Activated naive CD4-positive, alpha-beta T cell treated with Interleukin-2 at 50 U/mL for 16 hours (primary cell): ENCODE measurements at regions not wholly inside any gene's neighbourhood (a gene's known extent, or its start where the extent isn't known, plus 50 kb on each side); places are given as distances from the start of the nearest gene placed in this dataset.

Experiments
- DNase-seq: peaks from one replicate; pipeline ENCODE4 v3.0.0-alpha.2; 2020

DNA sequence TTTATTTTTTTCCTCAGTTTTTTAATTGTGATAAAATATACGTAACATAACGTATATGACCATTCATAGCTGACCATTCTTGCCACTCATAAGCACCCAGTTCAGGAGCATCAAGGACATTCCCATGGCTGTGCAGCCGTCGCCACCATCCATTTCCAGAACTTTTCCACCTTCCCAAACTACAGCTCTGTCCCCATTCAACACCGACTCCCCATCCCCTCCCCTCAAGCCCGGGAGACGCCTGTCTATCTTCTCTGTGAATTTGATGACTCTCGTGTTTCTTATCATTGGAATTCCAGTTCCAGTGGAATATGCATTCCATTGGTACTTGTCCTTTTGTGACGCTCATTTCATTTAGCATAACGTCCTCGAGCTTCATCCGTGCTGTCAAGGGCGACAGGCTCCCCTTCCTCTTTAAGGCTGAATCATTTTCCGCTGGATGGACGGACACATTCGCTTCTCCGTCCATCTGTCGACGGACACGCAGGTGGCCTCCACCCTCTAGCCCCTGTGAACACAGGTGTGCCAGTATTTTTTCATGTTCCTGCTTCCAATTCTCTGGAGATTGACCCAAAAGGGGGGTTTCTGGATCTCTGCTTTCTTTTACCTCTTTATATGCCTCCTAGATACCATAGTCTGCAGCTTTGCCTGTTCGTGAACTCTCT lies 88.1 kb downstream of the YTHDF1 start:
- no peak for DNase-seq

DNA sequence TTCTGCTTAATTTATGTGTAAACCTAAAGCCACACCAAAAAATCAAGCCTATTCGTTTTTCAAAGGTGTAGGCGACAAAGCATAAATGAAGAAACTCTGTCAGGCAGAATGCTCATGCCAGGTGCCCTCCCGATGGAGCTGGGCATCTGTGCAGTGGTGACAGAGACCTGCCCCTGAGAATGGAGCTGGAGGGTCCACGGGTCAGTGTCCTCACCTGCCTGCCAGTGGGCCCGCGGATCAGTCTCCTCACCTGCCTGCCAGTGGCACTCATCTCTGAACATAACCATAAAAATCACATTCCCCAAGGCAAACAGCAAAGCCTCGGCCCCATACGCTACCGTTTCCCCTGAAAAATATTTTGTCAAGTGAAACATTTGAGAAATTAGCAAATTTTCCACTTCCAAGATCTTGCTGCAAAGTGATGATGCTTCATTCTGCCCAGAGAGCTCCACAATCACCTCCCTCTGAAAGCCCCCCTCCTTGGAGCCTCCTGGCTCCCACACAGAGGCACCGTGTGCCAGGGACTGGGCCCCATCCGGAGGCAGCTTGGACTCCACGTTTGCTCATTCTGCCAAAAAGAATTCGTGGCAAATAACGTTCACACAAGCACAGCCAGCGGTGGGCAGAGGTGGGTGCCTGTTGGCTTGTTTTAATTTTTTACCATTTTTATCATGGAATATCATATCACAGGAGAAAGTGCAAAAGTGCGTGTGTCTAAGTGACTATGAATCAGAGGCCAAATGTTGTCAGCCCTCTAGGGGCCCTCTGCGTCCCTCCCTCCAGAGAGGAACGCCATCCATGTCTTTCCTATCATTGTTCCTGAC lies 88.8 kb downstream of the YTHDF1 start:
- DNase-seq, result no peak

DNA sequence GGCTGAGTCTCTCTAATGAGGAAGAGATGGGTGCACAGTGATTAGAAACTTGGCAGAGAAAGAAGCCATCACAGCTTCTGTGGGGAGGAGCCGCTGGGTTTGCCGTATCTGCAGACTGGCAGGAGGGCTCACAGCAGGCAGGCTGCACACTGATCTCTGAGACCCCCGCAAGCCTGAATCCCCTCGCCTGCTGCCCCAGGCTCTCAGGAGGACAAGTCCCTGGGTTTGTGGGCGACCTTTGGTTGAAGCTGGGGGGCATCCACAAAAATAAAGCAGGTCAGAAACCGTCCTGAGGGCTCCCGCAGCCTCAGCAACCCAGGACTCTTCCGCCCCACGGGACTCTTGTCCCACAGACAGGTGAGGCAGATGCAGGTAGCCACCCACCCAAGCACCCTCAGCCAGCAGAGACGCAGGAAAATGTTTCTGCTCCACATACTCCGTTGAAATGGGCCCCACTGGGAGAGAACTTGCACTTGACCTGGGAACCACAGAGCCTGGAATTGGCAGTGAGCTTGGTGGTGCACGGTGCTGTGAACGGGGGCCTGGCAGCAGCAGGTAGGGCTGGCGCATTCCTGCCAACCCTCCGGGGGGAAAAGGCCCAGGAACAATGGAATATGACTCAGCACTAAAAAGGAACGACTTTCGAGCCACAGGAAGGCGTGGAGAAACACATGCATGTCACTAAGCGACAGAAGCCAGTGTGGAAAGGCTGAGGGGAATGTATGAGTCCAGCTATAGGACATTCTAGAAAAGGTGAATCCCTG lies 89.9 kb downstream of the YTHDF1 start:
- DNase-seq, result no peak

DNA sequence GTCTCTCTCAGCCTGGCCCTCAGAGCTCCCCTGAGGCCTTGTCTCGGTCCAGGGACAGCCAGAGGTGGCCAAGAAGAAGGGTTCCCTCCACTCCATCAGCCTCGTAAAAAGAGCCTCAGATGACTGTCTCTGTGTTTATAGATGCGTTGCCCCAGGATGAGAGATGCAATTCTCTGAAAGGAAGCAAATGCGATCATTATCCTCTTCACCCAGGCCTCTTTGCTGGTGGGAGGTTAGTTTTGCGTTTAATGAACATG lies 90.4 kb downstream of the YTHDF1 start:
- DNase-seq, result no peak

DNA sequence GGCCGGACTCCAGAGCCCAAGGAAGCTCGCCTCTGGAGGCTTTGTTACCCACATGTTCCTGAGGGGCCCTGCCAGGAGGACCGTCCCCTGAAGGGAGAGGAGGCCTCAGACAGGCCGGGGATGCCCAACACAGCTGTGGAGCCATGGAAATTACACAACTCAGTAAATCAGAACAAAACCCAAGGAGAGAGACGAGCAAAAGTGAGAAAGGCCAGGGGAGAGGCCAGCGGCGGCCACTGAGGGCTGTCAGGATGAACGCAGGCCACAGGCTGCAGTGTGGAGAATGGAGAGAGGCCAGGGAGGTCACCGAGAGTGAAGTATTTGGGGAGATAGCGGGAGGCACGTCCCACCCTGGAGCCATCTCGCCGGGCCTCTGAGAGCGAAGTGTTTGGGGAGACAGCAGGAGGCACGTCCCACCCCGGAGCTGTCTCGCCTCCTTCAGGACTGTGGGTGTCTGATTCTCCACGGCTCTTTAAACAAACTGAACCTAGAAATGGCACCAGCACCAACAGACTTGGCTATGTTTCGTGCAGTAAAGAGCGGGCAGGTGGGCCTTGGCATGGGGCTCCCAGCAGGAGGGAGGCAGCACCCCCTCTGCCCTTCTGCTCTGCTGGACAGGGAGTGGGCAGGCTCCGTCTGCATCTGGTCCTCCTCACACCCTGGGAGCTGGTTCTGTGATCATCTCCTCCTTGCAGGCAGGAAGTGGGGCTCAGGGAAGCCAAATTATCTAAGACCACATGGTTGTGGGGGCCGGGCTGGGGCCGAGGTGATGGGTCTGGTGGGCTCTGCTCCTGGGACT lies 91.0 kb downstream of the YTHDF1 start:
- no peak for DNase-seq

DNA sequence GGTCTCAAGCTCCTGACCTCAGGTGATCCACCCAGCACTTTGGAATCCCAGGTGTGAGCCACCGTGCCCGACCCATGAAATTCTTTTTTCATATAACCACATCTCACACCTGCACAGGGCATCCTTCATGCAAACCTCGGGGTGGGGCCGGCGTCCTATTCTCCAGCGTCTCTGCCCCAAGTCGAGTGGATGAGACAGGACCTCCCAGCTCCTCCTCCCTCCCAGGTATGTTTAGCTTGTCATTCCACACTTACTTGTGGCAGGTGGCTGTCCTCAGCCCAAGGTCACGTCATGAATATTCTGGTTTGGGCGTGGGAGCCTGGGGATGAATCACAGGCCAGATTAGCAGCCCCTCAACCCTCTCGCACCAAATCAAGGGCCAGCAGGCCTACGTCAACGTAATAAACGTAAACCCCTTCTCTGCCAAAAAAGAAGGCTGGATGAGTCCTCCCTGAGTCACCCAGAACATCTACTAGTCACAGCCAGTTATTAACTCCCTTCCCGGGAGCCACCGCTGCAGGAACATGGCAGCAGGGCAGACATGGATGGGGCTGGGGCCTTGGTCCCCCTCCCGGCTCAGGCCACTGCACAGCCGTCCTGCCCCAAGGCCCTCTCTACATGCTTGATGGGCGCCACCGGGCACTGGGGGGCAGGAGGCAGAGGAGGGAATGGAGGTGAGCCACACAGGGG lies 91.7 kb downstream of the YTHDF1 start:
- no peak for DNase-seq

DNA sequence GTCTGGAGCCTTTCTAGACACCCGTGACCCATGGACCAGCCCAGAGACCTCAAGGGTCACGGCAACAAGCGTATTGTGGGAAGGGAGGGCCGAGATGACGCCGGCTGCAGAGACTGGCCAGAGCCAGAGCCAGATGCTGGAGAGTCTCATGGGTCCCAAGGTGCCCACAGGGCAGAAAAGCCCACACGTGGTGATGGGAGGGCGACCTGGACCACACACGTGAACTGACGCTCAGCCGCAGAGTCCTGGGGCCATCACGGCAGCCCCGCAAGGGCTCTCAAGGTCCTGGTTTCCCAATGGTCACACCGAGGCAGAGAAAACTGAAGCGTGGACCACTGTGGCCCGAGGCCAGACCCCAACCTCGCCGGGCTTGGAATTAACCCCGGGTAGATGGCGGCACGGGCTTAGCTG lies 92.6 kb downstream of the YTHDF1 start:
- DNase-seq, result no peak

DNA sequence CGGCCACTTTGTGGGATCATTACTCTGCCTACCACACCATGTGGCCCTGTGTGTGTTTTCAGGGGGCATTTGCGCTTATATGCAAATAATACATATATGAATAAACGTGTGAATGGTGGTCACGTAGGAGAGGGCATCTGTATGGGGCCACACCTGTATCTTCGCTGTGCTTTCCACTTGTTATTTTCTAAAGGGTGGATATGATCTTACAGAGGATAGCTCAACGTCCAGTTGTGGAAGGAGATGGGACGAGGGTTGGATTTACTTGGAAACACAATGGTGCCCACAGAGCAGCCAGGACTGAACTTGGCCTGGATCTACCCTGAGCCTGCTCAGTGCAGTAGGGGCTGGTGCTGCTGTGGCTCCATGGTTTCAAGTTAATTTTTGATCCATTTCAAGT lies 93.3 kb downstream of the YTHDF1 start:
- DNase-seq, result no peak

DNA sequence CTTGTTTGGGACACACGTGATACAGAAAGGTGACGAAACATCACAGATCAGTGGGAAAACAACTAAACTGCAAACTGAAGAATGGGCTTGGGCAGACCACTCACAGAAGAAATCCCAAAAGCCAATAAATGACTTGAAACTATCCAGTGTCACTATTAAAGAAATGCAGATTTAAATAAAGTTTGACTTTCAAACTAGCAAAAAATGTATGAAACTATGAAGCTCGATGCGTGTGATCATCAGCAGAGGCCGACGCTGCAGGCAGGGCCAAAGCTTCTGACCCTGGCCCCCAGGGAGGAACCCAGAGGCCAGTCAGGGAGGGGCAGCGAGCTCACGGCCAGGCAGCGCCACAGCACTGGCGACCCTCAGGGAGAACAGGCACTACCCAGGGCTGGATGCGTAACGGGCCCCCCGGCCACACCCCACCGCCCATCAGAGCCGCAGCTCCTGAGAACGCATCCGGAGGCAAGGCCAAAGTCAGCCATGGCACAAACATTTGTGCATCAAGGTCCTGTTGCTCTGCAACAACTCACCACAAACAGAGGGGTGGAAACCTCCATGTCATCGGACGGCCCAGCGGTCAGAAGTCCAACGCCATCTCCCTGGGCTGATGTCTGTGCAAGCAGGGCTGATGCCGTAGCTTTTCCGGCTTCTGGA lies 94.1 kb downstream of the YTHDF1 start:
- DNase-seq, result no peak

DNA sequence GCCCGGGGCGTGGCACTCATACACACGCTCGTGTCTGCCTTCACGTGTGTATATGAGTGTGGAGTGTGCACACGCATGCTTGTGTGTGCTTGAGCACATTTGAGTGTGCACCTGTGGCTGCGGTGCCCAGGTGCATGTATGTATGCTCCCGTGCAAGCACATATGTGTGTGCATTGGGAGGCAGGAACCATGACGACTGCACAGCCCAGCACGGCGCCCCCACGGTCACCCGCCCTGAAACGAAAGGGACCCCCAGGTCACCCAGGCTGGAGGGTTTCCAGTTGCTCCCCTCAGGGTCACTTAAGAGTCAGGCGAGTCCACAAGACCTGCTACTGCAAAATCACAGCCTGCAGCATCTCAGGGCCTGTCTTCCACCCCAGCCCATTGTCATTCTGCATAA lies 94.7 kb downstream of the YTHDF1 start:
- DNase-seq, result no peak

DNA sequence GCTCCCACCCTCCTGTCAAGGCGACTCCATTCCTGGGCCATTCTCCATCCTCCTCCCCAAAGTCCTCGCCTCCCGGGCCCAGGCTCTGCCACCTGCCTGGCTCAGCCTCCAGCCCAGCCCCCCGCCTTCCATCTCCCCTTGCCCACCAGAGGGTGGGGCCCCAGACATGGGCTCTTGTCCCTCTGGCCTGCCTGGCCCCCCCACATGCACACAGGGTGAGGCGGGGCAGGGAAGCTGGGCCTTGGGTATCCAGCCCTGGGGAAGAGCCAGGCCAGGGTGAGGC lies 95.2 kb downstream of the YTHDF1 start:
- no peak for DNase-seq

DNA sequence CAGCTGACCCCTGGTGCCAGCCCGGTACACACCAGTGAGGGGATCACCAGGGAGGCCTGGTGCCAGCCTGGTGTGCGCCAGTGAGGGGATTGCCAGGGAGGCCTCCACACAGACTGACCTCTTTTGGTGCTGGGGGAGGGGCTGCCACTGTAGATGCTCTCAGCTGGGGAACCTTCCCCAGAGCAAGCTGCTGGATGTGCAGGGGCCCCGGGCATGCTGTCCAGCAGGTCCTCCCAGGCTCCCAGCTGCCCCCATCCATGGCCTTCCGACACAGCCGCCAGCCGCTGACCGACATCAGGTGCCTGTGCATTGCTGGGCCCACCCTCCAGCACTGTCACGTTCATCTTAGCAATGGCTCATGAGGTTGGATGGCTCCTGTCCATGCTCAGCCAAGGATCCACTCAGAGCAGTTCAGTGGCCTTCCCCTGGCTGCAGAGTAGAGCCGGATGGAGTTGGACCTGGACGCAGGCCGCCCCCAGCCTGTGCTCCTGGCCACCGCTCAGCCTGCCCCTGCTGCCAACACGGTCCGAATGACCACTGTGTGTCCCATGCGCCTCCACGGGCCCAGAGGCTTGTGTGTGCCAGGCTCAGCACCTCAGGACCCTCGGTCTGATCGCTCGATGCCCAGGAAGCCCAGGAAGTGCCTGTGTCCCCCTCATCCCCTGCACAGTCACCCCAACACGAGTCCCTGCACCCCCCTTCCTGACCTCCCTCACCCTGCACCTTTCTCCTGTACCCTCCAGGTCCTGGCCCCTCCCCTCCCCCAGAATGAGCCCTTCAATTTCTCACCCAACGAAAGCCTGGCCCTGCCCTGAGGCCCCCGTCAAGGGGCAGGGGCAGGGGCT lies 95.7 kb downstream of the YTHDF1 start:
- DNase-seq, result no peak

DNA sequence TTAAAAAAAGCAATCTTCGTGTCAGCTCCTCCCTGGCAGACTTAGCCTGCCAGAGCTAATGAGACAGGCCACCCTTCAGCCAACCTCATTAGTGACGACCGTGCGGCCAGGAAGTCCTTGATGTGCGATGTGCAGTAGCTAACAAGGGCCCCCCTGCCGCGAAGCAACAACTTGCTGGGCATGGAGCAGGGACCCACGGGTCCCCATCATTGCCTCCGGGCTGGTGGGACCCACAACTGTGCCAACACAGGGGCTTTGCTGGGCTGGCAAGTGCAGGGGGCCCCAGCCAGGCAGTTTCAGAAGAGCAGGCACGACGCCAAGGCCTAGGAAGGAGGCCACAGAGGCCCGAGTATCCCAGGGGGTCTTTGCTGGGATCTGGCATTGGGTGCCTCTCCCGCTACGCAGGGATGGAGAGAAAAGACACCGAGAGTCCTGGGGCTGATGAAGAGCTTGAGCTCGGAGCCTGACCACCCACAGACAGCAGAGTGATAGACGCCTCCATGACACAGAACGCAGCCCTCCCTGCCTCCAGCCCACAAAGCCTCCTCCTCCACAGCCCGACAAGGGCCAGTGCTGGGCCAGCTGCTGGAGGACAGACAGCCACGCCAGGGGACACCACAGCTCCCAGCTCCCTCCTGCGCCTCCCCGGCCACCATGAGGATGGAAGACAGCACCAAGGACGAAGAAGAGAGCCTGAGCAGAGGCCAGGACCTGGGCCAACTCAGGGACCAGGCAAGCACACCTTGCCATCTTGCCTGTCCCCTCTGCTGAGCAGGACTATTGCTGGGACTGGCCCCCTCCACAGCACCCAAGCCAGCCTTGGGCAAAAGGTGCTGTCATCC lies 96.6 kb downstream of the YTHDF1 start:
- DNase-seq, result no peak

DNA sequence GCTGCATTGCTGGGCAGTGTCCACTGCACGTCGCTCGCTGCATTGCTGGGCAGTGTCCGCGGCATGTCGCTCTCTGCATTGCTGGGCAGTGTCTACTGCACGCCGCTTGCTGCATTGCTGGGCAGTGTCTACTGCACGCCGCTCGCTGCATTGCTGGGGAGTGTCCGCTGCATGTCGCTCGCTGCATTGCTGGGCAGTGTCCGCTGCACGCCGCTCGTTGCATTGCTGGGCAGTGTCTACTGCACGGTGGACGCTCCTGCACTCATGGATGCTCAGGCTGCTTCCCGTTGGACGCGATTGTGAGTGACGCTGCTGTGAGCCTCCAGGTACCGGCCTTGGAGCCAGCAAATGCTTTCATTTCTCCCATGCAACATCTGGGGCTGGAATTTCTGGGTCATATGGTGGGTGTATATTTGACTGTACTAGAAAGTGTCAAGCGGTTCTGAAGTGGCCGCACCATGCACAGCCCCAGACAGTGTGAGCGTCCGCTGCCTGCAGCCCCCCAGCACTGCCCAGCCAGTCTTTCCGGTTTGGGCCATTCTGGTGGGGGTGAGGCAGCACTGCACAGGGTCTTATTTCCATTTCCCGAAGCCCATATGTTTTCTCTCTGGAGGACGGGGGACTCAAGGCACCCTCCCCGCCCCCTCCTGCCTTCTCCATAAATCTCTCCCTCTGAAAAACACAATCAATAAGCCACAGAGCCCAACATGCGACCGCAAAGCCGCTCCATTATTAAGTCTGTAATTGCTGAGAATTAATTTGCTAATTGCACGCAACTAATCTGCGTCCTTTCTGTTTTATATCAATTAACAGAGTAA lies 97.4 kb downstream of the YTHDF1 start:
- no peak for DNase-seq

DNA sequence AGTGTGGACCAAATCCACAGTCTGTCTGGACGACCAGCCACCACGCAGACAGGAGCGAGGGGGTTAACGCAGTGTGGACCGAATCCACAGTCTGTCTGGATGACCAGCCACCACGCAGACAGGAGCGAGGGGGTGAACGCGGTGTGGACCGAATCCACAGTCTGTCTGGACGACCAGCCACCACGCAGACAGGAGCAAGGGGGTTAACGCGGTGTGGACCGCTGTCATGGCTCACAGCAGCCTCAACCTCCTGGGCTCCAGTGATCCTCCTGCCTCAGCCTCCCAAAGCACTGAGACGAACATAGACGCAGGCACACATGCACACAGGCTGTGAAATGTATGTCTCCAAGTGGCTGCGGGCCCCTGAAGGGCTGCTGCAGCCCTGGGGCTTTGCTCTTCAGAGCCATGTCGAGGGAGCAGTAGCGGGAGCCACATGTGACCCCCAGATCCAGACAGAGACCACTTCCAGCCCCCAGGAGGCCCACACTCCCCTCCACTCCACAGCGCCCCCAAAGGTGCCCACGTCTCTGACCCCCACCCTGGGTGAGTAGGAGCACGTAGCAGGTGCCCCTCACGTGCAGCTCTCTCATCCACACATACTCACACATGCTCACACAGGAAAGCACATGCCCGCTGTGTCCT lies 98.1 kb downstream of the YTHDF1 start:
- no peak for DNase-seq

DNA sequence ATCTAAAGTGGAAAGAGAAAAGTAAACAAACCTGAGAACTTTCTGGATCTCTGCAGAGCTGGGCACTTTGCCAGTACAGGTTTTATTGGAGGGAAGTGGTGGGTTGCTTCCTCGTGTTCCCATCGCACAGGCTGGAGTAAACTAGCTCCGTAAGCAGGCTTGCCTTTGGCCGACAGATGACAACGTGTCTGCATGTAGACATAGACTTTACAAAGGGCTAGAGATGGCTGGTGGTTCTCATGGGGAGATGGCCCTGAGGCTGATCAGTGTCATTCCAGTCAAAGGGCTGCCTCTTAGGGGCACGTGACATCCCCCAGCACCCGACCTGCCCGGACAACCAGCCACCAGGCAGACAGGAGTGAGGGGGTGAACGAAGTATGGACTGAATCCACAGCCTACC lies 98.8 kb downstream of the YTHDF1 start:
- no peak for DNase-seq

DNA sequence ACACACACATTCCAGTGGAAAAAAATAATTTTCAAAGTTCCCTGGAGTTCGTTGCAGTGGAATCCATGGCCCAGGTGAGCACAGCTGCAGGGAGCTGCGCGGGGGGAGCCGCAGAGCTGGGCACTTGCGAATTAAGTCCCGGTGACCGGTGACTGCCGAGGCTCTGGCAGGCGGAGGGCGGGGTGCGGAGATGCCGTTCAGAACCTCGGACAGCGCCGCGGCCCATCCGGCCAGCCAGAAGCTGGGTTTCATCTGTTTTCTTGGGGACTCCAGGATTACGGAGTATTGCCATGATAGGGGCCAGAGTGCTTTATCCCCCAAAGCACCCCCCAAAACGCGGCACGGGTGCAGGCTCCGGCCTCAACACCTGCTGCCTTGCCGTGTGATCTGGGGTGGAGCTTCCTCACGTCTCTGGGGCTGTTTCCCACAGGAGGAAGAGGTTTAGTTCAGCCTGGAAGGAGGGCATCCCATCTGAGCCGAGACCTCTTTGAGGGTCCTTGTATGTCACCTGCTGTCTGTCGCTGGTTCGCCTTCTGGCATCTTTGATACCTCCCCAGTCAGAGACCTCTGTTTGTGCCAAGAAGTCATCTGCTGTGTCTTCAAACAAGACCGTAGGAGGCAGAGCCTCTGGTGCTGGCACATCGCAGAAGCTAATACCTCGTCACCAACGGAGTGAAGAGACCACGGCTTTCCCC lies 99.4 kb downstream of the YTHDF1 start:
- no peak for DNase-seq

DNA sequence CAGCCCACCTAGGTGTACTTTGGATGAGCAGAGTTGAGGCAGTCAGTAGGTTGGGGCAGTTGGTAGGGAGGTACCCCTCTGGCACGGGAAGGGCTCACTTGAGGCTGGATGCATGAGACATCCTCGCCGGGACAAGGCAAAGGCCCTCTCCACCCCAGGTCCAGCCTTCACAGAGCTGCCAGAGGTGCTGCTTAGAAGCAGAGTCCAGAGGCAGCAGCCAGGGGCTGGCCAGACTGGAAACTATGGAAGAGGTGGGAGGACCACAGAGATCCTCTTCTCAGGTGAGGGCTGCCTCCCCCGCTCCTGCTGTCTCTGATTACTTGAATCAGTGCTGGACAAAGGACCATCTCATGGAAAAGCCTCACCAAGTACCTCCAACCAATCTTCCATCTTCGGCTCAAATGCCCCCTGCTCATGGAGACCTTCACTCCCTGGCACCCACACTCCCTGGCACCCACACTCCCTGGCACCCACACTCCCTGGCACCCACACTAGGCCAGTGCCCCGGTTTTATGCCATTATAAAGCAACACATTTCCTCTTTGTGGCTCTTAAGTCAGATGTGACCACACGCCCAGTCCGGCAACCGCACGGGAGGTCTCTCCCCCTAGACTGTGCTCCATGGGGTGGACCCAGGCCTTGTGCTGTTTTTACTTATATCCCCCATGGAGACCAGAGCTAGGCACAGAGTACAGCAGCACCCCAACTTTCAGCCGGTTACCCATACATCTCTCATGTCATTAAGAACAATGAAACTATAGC lies 100.1 kb downstream of the YTHDF1 start:
- no peak for DNase-seq
